H1 (cell line): ENCODE measurements at regions not wholly inside any gene's neighbourhood (a gene's known extent, or its start where the extent isn't known, plus 50 kb on each side); places are given as distances from the start of the nearest gene placed in this dataset.

Experiments used
- CTCF ChIA-PET: fragments of 300-600 bp; sonication (Branson Sonifier 250); formaldehyde crosslinking; loops from one replicate; lab custom pipeline; 2021; ENCODE audit not compliant: partially characterized antibody; lab: Charles Lee
- POLR2A ChIA-PET: fragments of 300-600 bp; sonication (Branson Sonifier 250); formaldehyde crosslinking; loops from one replicate; lab custom pipeline; 2021; ENCODE audit warnings: inconsistent platforms; ENCODE audit not compliant: partially characterized antibody; lab: Charles Lee
- DNase-seq, 2 experiments: peaks; one replicate each; pipeline versions ENCODE4 v3.0.0 to v3.0.0-alpha.2; 2010 to 2022; ENCODE audit warnings: low spot score in 2 of 2, low read depth in 1 of 2, mixed read lengths in 1 of 2
- FAIRE-seq: peaks from 2 replicates; lab custom pipeline; 2011; peaks lifted over from hg19 to GRCh38; lab: Jason Lieb, UNC
- H2AFZ ChIP-seq: 2 replicates; pipeline ENCODE4 v1.8.1; 2012; ENCODE audit warnings: low read length, inconsistent platforms
- H2AK5ac ChIP-seq: 2 replicates; pipeline ENCODE4 v1.6.1; 2013; ENCODE audit warnings: low read depth, low read length
- H2BK120ac ChIP-seq: replicated peaks from 2 replicates; pipeline ENCODE3; 2013; ENCODE audit warnings: low read depth, low read length, inconsistent platforms
- H2BK12ac ChIP-seq: 2 replicates; pipeline ENCODE4 v1.6.1; 2013; ENCODE audit warnings: low read depth, low read length
- H2BK15ac ChIP-seq: 2 replicates; pipeline ENCODE4 v1.6.1; 2013; ENCODE audit warnings: low read length
- H2BK20ac ChIP-seq: 2 replicates; pipeline ENCODE4 v1.6.1; 2013; ENCODE audit warnings: low read length
- H2BK5ac ChIP-seq: 2 replicates; pipeline ENCODE4 v1.6.1; 2013; ENCODE audit warnings: low read depth, low read length
- H3K14ac ChIP-seq: 2 replicates; pipeline ENCODE4 v1.6.1; 2013; ENCODE audit warnings: inconsistent platforms; ENCODE audit not compliant: insufficient read length
- H3K18ac ChIP-seq: 2 replicates; pipeline ENCODE4 v1.6.1; 2013; ENCODE audit warnings: low read length; ENCODE audit errors: extremely low read depth
- H3K23ac ChIP-seq: 2 replicates; pipeline ENCODE4 v1.6.1; 2013; ENCODE audit warnings: inconsistent platforms; ENCODE audit not compliant: insufficient read length
- H3K23me2 ChIP-seq: 2 replicates; pipeline ENCODE4 v1.6.1; 2013; ENCODE audit warnings: low read depth, low read length
- H3K27ac ChIP-seq: 2 replicates; pipeline ENCODE4 v1.6.1; 2011; ENCODE audit warnings: low read depth, low read length, inconsistent platforms
- H3K27me3 ChIP-seq, 4 experiments: replicated peaks in 1 of 4; 1 replicate in 1 of 4; 2 replicates in 3 of 4; pipeline versions ENCODE4 v1.6.1 to v1.8.1; 2011 to 2013; ENCODE audit warnings: low read length in 3 of 4, mild to moderate bottlenecking in 3 of 4, inconsistent platforms in 2 of 4, mixed read lengths in 2 of 4, moderate library complexity in 1 of 4; ENCODE audit not compliant: control insufficient read depth in 3 of 4, insufficient read depth in 3 of 4; ENCODE audit errors: extremely low read depth in 1 of 4
- H3K36me3 ChIP-seq, 4 experiments: 2 replicates each; pipeline versions ENCODE4 v1.6.1 to v1.8.1; 2011 to 2013; ENCODE audit warnings: mild to moderate bottlenecking in 4 of 4, low read length in 3 of 4, moderate library complexity in 2 of 4, control low read depth in 1 of 4, inconsistent platforms in 1 of 4; ENCODE audit not compliant: insufficient read depth in 4 of 4, control insufficient read depth in 2 of 4
- H3K4ac ChIP-seq: replicated peaks from 2 replicates; pipeline ENCODE3; 2013; ENCODE audit warnings: low read length, low read depth, mixed read lengths, inconsistent platforms; ENCODE audit not compliant: insufficient read length
- H3K4me1 ChIP-seq, 4 experiments: replicated peaks in 1 of 4; 1 replicate in 1 of 4; 2 replicates in 3 of 4; pipeline versions ENCODE4 v1.6.1 to v1.8.1; 2011 to 2013; ENCODE audit warnings: low read length in 3 of 4, inconsistent platforms in 2 of 4, mixed read lengths in 1 of 4; ENCODE audit not compliant: insufficient read depth in 4 of 4, control insufficient read depth in 3 of 4
- H3K4me2 ChIP-seq, 2 experiments: 2 replicates each; pipeline versions ENCODE4 v1.6.1 to v1.8.1; 2011 to 2013; ENCODE audit warnings: low read depth in 2 of 2, low read length in 2 of 2, control low read depth in 1 of 2, inconsistent platforms in 1 of 2, mild to moderate bottlenecking in 1 of 2; ENCODE audit not compliant: insufficient read depth in 1 of 2
- H3K4me3 ChIP-seq, 4 experiments: fragments of 200-600, 300-600 bp in 1 of 4; sonication (generic), shearing (Covaris generic), sonication (Bioruptor Twin) in 1 of 4; 2 replicates each; pipeline versions ENCODE4 v1.5.1 to v1.8.1; 2011 to 2016; ENCODE audit warnings: low read length in 4 of 4, low read depth in 3 of 4, control low read depth in 2 of 4, inconsistent platforms in 2 of 4, mild to moderate bottlenecking in 2 of 4, mixed read lengths in 1 of 4, moderate library complexity in 1 of 4; ENCODE audit not compliant: insufficient read depth in 2 of 4; ENCODE audit errors: extremely low read depth in 1 of 4
- H3K56ac ChIP-seq: replicated peaks from 2 replicates; pipeline ENCODE3; 2013; ENCODE audit warnings: low read depth, mild to moderate bottlenecking, mixed read lengths, low read length, inconsistent platforms; ENCODE audit not compliant: insufficient read length
- H3K79me1 ChIP-seq: 2 replicates; pipeline ENCODE4 v1.6.1; 2013; ENCODE audit warnings: low read depth, low read length, control low read depth
- H3K79me2 ChIP-seq, 2 experiments: 2 replicates each; pipeline versions ENCODE4 v1.6.1 to v1.8.1; 2012 to 2013; ENCODE audit warnings: low read length in 2 of 2, mild to moderate bottlenecking in 2 of 2, inconsistent platforms in 1 of 2; ENCODE audit not compliant: insufficient read depth in 2 of 2, control insufficient read depth in 1 of 2
- H3K9ac ChIP-seq, 4 experiments: replicated peaks in 1 of 4; 1 replicate in 1 of 4; 2 replicates in 3 of 4; pipeline versions ENCODE4 v1.6.1 to v1.8.1; 2011 to 2013; ENCODE audit warnings: low read depth in 3 of 4, low read length in 3 of 4, control low read depth in 2 of 4, mild to moderate bottlenecking in 2 of 4, moderate library complexity in 2 of 4, inconsistent platforms in 1 of 4; ENCODE audit errors: extremely low read depth in 1 of 4
- H3K9me3 ChIP-seq, 2 experiments: 2 replicates each; pipeline versions ENCODE4 v1.6.1 to v1.8.1; 2012 to 2013; ENCODE audit warnings: mild to moderate bottlenecking in 2 of 2, moderate library complexity in 2 of 2, control low read depth in 1 of 2, inconsistent platforms in 1 of 2, low read depth in 1 of 2, low read length in 1 of 2, mixed read lengths in 1 of 2; ENCODE audit not compliant: insufficient read depth in 2 of 2
- H4K20me1 ChIP-seq, 2 experiments: replicated peaks in 1 of 2; 2 replicates each; pipeline versions ENCODE3 to v1.8.1; 2011 to 2013; ENCODE audit warnings: inconsistent platforms in 2 of 2, low read length in 2 of 2, mild to moderate bottlenecking in 1 of 2; ENCODE audit not compliant: insufficient read depth in 2 of 2, control insufficient read depth in 1 of 2
- H4K5ac ChIP-seq: 2 replicates; pipeline ENCODE4 v1.6.1; 2013; ENCODE audit warnings: low read length, low read depth, mixed read lengths, inconsistent platforms; ENCODE audit not compliant: insufficient read length
- H4K8ac ChIP-seq: 2 replicates; pipeline ENCODE4 v1.8.0; 2013; ENCODE audit warnings: mild to moderate bottlenecking, moderate library complexity, low read length, inconsistent platforms; ENCODE audit not compliant: insufficient read depth; ENCODE audit errors: extremely low read depth
- H4K91ac ChIP-seq: replicated peaks from 2 replicates; pipeline ENCODE3; 2013; ENCODE audit warnings: low read length, mixed read lengths, inconsistent platforms; ENCODE audit not compliant: insufficient read length
- BRCA1 ChIP-seq: IDR thresholded peaks from 2 replicates; pipeline ENCODE4 v1.6.1; 2012; ENCODE audit warnings: low read depth, low read length, improper control_type of control experiment
- CBX5 ChIP-seq: fragments of 300-800, 300-1000 bp; sonication (generic); IDR thresholded peaks from 2 replicates; pipeline ENCODE4 v1.7.1; 2016; ENCODE audit warnings: antibody characterized with exemption, low read length, low read depth
- CREB1 ChIP-seq: IDR thresholded peaks from 2 replicates; pipeline ENCODE4 v1.6.1; 2012; ENCODE audit warnings: inconsistent platforms
- EGR1 ChIP-seq: IDR thresholded peaks from 2 replicates; pipeline ENCODE4 v1.6.1; 2011; ENCODE audit warnings: low read depth, low read length, borderline replicate concordance
- FOSL1 ChIP-seq: IDR thresholded peaks from 2 replicates; pipeline ENCODE4 v1.6.1; 2011; ENCODE audit warnings: mild to moderate bottlenecking, low read depth, low read length, moderate library complexity; ENCODE audit not compliant: insufficient read depth
- POU5F1 ChIP-seq: IDR thresholded peaks from 2 replicates; pipeline ENCODE4 v1.6.1; 2011; ENCODE audit warnings: low read depth, mild to moderate bottlenecking, low read length, moderate library complexity
- USF2 ChIP-seq: IDR thresholded peaks from 2 replicates; pipeline ENCODE4 v1.6.1; 2011; ENCODE audit warnings: low read length, improper control_type of control experiment
- ZNF274 ChIP-seq: IDR thresholded peaks from 2 replicates; pipeline ENCODE4 v1.7.0; 2012; ENCODE audit warnings: low read length, borderline replicate concordance; ENCODE audit errors: extremely low read depth
- WGBS, 2 experiments: shearing (Covaris generic) in 1 of 2; methylation state at CpG; one replicate each; pipeline versions ENCODE4 v1.1.6 to v1.1.7; 2013 to 2015; ENCODE audit warnings: low lambda C conversion rate in 2 of 2, mixed read lengths in 2 of 2, inconsistent platforms in 1 of 2, low coverage in 1 of 2, missing lambda C conversion rate in 1 of 2; ENCODE audit not compliant: insufficient replicate concordance in 2 of 2, insufficient coverage in 1 of 2, insufficient read length in 1 of 2; ENCODE audit errors: extremely low coverage in 1 of 2, missing lambda C conversion rate in 1 of 2; 5-methylcytosine and 5-hydroxymethylcytosine counted together
- TF ChIP-seq, protein P1 (sequence below): IDR thresholded peaks from 2 replicates; pipeline ENCODE4 v1.6.1; 2012; ENCODE audit warnings: inconsistent platforms

DNA sequence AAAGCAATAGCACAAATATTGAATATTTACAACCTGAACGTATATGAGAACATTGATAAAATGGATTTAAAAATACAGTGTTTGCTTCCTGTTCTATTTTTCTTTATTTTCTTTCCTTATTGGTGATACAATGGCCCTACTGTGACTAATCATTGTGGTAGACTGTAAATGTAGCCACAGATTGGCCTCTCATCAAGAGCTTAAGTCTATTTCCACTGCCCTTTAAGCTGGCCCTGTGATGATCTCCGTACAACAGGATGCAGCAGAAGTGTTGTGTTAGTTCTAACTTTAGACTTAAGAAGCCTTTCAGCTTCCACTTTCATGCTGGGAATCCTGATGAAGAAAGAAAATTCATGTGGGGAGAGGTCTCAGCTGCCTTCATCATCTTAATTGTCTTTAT lies 285.6 kb upstream of the B3GALT2 start:
- Histone ChIP-seq H4K5ac (no peak overlapping the region), H3K14ac (no peak overlapping the region), H2BK12ac (no peak overlapping the region), H2AK5ac (no peak overlapping the region), H3K4ac (no peak overlapping the region), H3K27ac (no peak overlapping the region), H4K91ac (no peak overlapping the region), H3K9ac (no peak overlapping the region), H2BK120ac (no peak overlapping the region), H3K4me3 (no peak overlapping the region), H3K23ac (no peak overlapping the region), H3K23me2 (no peaks in the 10 kb centered on the region), H2AFZ (no peak overlapping the region), H4K20me1 (no peaks in the 10 kb centered on the region), H3K18ac (no peak overlapping the region), H3K27me3 (no peaks in the 10 kb centered on the region), H3K4me2 (no peak overlapping the region), H3K79me2 (no peaks in the 10 kb centered on the region), H3K4me1 (no peaks in the 10 kb centered on the region), H4K8ac (no peak overlapping the region), H2BK15ac (no peak overlapping the region), H3K56ac (no peak overlapping the region), H3K36me3 (no peaks in the 10 kb centered on the region), H2BK20ac (no peak overlapping the region), H3K9me3 (no peaks in the 10 kb centered on the region), H2BK5ac (no peak overlapping the region), H3K79me1 (no peaks in the 10 kb centered on the region)
- DNase-seq = no peak
- 94% methylated on average over 2 of the region's 2 CpGs; no CpG with 5 or more reads in 1 of the 2 experiments for WGBS, 2 experiments
- no peak for FAIRE-seq
- ChIA-PET POLR2A (no interaction called here), CTCF (no interaction called here)
- no peak for TF ChIP-seq CREB1
- TF ChIP-seq POU5F1 = no peak
- no peak for TF ChIP-seq ZNF274
- TF ChIP-seq, protein P1, sequence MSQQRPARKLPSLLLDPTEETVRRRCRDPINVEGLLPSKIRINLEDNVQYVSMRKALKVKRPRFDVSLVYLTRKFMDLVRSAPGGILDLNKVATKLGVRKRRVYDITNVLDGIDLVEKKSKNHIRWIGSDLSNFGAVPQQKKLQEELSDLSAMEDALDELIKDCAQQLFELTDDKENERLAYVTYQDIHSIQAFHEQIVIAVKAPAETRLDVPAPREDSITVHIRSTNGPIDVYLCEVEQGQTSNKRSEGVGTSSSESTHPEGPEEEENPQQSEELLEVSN = no peak
- TF ChIP-seq EGR1 = no peak
- TF ChIP-seq USF2 = no peak
- no peak for TF ChIP-seq BRCA1
- no peak for TF ChIP-seq FOSL1
- no peak for TF ChIP-seq CBX5
